ENCODE measurements at regions not wholly inside any gene's neighbourhood (a gene's known extent, or its start where the extent isn't known, plus 50 kb on each side); places are given as distances from the start of the nearest gene placed in this dataset.

DNA sequence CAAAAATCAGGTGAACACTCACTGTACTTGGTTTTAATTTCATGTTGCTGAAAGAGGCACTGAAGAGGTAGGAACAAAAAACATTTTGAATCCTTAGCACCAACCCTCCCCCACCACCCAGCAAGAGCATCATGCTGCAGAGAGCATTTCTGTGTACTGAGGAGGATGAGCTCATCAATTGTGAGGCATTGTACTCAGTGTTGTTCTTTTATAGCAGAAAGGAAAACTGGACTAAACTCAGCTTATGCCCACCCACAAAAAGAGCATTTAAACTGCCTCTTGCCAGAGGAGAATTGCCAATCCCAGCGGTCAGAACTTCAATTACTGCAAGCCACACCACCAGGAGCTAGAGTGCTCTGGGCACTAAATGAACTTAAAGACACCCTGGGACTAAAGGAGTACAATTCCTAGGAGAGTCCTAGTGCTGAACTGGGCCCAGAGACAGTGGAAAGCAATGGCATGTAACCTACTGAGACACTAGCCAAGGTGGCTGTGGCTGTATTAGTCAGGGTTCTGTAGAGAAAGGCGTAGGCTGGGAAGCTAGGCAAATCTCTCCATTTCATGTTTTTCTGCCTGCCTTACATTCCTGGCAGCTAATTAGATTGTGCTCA is 280.7 kb upstream of the KLHL4 start:
- TF ChIP-seq, protein P1, sequence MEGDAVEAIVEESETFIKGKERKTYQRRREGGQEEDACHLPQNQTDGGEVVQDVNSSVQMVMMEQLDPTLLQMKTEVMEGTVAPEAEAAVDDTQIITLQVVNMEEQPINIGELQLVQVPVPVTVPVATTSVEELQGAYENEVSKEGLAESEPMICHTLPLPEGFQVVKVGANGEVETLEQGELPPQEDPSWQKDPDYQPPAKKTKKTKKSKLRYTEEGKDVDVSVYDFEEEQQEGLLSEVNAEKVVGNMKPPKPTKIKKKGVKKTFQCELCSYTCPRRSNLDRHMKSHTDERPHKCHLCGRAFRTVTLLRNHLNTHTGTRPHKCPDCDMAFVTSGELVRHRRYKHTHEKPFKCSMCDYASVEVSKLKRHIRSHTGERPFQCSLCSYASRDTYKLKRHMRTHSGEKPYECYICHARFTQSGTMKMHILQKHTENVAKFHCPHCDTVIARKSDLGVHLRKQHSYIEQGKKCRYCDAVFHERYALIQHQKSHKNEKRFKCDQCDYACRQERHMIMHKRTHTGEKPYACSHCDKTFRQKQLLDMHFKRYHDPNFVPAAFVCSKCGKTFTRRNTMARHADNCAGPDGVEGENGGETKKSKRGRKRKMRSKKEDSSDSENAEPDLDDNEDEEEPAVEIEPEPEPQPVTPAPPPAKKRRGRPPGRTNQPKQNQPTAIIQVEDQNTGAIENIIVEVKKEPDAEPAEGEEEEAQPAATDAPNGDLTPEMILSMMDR (IDR thresholded peaks at IDR 0.05) = no peak
- no peak overlapping the region for H3K4me3 ChIP-seq
- no peak overlapping the region for H3K27ac ChIP-seq
- no peak for DNase-seq (ENCODE audit: low spot score)

DNA sequence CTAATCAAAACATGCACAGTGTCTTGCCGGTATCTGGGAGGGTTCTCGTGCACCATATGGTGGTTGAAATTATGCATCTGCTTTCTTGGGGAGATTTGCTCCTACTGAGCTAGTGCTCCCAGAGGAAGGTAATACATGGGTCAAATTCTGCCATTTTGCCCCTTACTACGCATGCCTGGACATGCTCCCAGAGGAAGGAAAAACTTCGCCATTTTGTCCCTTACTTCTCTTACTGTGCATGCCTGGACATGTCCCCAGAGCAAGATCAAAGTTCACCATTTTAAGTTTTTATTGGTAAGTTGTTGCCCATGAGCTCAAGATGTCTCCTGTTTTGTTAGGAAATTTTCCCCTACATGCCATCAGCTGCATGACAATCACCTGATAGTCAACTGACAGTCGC is 252.1 kb upstream of the KLHL4 start:
- no peak for DNase-seq (ENCODE audit: low spot score)
- Histone ChIP-seq H3K27ac (no peak overlapping the region), H3K4me3 (no peak overlapping the region)
- TF ChIP-seq, protein P1 (IDR thresholded peaks at IDR 0.05) = no peak

DNA sequence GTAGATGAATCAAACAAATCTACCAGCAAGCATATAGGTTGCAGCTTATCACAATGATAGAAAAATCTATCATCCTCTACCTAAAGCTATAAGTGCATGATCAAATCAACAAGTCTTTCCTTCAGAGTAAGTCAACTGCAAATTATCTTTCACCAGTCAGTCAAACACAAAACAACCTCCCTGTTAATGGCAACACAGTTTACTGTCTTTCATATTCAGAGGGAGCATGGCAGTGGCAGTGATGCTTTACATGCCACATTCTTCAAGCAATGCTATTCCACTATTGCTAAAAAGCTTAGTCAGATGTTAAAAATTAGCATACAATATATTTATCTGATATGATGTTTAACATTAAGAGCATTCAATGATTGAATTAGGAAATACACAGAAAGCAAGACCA is 245.1 kb upstream of the KLHL4 start:
- Histone ChIP-seq H3K4me3 (no peak overlapping the region), H3K27ac (no peak overlapping the region)
- TF ChIP-seq, protein P1 (IDR thresholded peaks at IDR 0.05) = no peak
- no peak for DNase-seq (ENCODE audit: low spot score)

DNA sequence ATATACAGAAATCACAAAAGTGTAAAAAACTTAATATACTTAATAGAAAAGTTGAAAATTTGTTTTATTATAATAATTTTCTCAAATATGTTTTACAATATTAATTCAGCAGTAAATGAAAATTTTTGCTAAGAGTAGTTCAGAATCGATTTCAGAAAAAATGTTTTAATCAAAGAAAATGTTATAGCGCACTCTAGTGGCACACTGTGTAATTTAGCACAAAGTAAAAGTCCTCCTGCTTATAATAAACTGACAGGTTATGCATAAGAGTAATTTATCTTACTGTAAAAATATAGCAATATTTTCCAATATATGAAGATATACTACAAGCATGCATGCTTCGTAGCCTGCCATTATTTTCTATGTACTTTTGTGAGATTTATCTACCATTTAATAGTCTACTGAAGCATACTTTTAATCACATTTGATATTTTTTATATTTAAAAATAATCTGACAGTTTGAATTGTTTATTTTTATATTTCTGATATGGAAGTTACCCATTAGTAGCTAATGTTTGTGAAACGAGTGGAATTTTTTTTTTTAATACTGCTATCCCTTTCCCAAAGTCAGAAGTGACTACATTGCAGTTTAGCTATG is 217.9 kb upstream of the KLHL4 start:
- H3K27ac ChIP-seq = no peak overlapping the region
- H3K4me3 ChIP-seq = no peak overlapping the region
- DNase-seq (ENCODE audit: low spot score) = no peak
- TF ChIP-seq, protein P1 (IDR thresholded peaks at IDR 0.05) = no peak

DNA sequence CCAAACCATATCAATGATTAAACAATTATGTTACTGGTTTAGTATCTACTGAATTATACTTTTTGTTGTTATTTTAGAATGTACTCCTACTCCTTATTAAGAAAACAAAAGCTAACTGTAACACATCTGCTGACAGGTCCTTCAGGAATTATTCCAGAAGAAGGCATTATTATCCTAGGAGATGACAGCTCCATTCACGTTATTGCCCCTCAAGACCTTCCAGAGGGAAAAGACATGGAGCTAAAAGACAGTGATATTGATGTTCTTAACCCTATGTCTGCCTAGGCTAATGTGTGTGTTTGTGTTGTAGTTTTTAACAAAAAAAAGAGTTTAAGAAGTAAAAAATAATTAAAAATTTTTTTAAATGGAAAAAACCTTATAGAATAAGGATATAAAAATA is 206.8 kb upstream of the KLHL4 start:
- TF ChIP-seq, protein P1 (IDR thresholded peaks at IDR 0.05) = no peak
- no peak overlapping the region for H3K4me3 ChIP-seq
- H3K27ac ChIP-seq = no peak overlapping the region
- no peak for DNase-seq (ENCODE audit: low spot score)

DNA sequence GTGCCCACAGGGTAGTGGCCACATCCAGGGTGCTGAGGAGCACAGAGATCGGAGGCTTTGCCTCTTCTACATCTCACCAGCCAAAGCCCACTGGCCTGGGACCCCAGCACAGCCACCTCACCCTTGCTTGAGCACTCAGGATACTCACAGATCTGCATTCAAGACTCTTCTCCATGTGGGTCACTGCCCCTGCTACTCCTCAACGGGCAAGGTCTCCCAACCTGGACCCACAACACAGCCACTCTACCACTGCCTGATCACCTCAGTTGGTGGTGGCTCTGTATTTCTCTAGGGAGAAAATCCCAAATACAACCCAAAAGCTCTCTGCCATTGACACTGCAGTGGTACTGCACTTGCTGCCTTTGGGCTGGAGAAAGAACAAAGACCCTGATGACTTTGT is 190.3 kb upstream of the KLHL4 start:
- TF ChIP-seq, protein P1 (IDR thresholded peaks at IDR 0.05) = no peak
- DNase-seq (ENCODE audit: low spot score) = no peak
- Histone ChIP-seq H3K27ac (no peak overlapping the region), H3K4me3 (no peak overlapping the region)

DNA sequence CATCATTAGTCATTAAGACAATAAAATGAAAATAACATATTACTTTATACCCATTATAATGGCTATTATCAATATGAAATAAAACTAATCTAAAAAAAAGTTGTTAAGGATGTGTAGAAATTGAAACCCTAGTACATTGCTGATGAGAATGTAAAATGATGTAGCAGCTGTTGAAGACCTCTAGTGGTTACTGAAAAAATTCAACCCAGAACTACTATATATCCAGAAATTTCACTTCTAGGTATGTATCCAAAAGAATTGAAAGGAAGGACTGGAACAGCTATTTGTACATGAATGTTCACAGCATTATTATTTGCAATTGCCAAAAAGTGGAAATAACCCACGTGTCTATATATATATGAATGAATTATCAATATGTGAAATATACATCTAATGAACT is 180.3 kb upstream of the KLHL4 start:
- H3K4me3 ChIP-seq = no peak overlapping the region
- TF ChIP-seq, protein P1 (IDR thresholded peaks at IDR 0.05) = no peak
- no peak for DNase-seq (ENCODE audit: low spot score)
- no peak overlapping the region for H3K27ac ChIP-seq
